IPS-18c (cell line): ENCODE measurements at regions not wholly inside any gene's neighbourhood (a gene's known extent, or its start where the extent isn't known, plus 50 kb on each side); places are given as distances from the start of the nearest gene placed in this dataset.

Experiments
- H3K4me3 ChIP-seq: 2 replicates; pipeline ENCODE4 v1.7.0; 2013; ENCODE audit warnings: low read depth, mild to moderate bottlenecking, low read length, moderate library complexity; ENCODE audit not compliant: insufficient read depth
- H3K9me3 ChIP-seq: one replicate; pipeline ENCODE4 v1.6.1; 2013; ENCODE audit warnings: mild to moderate bottlenecking, low read length, moderate library complexity; ENCODE audit not compliant: control insufficient read depth, insufficient read depth

GRCh38 chr13:34048652-34049051 lies 230.7 kb downstream of the RFC3 start:
- Histone ChIP-seq H3K9me3 (no peaks in the 10 kb centered on the region), H3K4me3 (no peak overlapping the region)

- Histone ChIP-seq H3K4me3 (no peak overlapping the region), H3K9me3 (no peaks in the 10 kb centered on the region)
These were observed 238.8 kb downstream of the RFC3 start for GRCh38 chr13:34056733-34057258.

- Histone ChIP-seq H3K4me3 (no peak overlapping the region), H3K9me3 (no peaks in the 10 kb centered on the region)
These were observed 246.7 kb downstream of the RFC3 start for GRCh38 chr13:34064456-34065205.

- no peaks in the 10 kb centered on the region for H3K9me3 ChIP-seq
These were observed 248.0 kb downstream of the RFC3 start for GRCh38 chr13:34065928-34066327.

GRCh38 chr13:34066344-34066743 lies 248.4 kb downstream of the RFC3 start:
- H3K9me3 ChIP-seq = no peaks in the 10 kb centered on the region
- H3K4me3 ChIP-seq = no peak overlapping the region

More at GRCh38 chr13:34065928-34066327, 248.0 kb downstream of the RFC3 start:
- H3K4me3 ChIP-seq = no peak overlapping the region

- H3K9me3 ChIP-seq = no peaks in the 10 kb centered on the region
These were observed 252.1 kb downstream of the RFC3 start for GRCh38 chr13:34070006-34070405.

GRCh38 chr13:34070544-34071303 lies 252.8 kb downstream of the RFC3 start:
- Histone ChIP-seq H3K9me3 (no peaks in the 10 kb centered on the region), H3K4me3 (no peak overlapping the region)

More at GRCh38 chr13:34070006-34070405, 252.1 kb downstream of the RFC3 start:
- H3K4me3 ChIP-seq = no peak overlapping the region

- no peaks in the 10 kb centered on the region for H3K9me3 ChIP-seq
- H3K4me3 ChIP-seq = no peak overlapping the region
These were observed 258.4 kb downstream of the RFC3 start for GRCh38 chr13:34076319-34076718.

- Histone ChIP-seq H3K9me3 (no peaks in the 10 kb centered on the region), H3K4me3 (no peak overlapping the region)
These were observed 259.2 kb downstream of the RFC3 start for GRCh38 chr13:34076943-34077703.

GRCh38 chr13:34078334-34078999 lies 260.5 kb downstream of the RFC3 start:
- no peaks in the 10 kb centered on the region for H3K9me3 ChIP-seq
- H3K4me3 ChIP-seq = no peak overlapping the region

GRCh38 chr13:34085204-34085603 lies 267.3 kb downstream of the RFC3 start:
- Histone ChIP-seq H3K4me3 (no peak overlapping the region), H3K9me3 (no peaks in the 10 kb centered on the region)

- Histone ChIP-seq H3K9me3 (no peaks in the 10 kb centered on the region), H3K4me3 (no peak overlapping the region)
These were observed 268.3 kb downstream of the RFC3 start for GRCh38 chr13:34086281-34086680.

- Histone ChIP-seq H3K4me3 (no peak overlapping the region), H3K9me3 (no peaks in the 10 kb centered on the region)
These were observed 269.8 kb downstream of the RFC3 start for GRCh38 chr13:34087791-34088190.

- Histone ChIP-seq H3K4me3 (no peak overlapping the region), H3K9me3 (no peaks in the 10 kb centered on the region)
These were observed 285.9 kb downstream of the RFC3 start for GRCh38 chr13:34103854-34104253.

GRCh38 chr13:34104853-34105252 lies 286.9 kb downstream of the RFC3 start:
- no peak overlapping the region for H3K4me3 ChIP-seq
- H3K9me3 ChIP-seq = no peaks in the 10 kb centered on the region

GRCh38 chr13:34107806-34108205 lies 289.9 kb downstream of the RFC3 start:
- no peak overlapping the region for H3K4me3 ChIP-seq
- H3K9me3 ChIP-seq = no peaks in the 10 kb centered on the region

GRCh38 chr13:34108410-34108809 lies 290.5 kb downstream of the RFC3 start:
- no peak overlapping the region for H3K4me3 ChIP-seq
- no peaks in the 10 kb centered on the region for H3K9me3 ChIP-seq
